ENCODE measurements at regions not wholly inside any gene's neighbourhood (a gene's known extent, or its start where the extent isn't known, plus 50 kb on each side); places are given as distances from the start of the nearest gene placed in this dataset.

DNA sequence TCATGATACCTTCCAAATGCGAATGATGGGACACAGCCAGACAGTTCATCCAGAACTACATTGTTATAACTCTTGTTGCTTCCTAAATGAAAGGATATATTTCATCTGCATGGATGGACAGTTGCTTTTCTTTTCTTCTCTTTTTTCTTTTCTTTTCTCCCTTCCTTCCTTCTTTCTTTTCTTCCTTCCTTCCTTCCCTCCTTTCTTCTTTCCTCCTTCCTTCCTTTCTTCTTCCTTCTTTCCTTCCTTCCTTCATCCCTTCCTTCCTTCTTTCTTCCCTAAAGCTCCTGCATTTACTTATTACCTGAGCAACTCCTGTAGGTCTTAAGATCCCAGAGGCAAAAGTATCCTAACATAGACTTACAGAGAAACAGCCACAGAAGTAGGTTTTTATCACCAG, 221.6 kb downstream of the DUSP10 start:
- Histone ChIP-seq H3K9me3 (ENCODE audit: control insufficient read depth in 2 of 3, insufficient read depth in 1 of 3, low read length in 3 of 3) (no peaks in the 10 kb centered on the region), H3K27ac (ENCODE audit: low read depth in 2 of 2, low read length in 2 of 2) (no peak overlapping the region), H3K36me3 (ENCODE audit: control insufficient read depth in 2 of 3, insufficient read depth in 3 of 3, low read length in 3 of 3) (no peaks in the 10 kb centered on the region), H3K9ac (ENCODE audit: low read length in 3 of 3) (no peak overlapping the region), H3K27me3 (ENCODE audit: control insufficient read depth, insufficient read depth, low read length) (no peaks in the 10 kb centered on the region), H3K4me3 (ENCODE audit: low read length in 3 of 3) (no peak overlapping the region), H3K4me1 (ENCODE audit: control insufficient read depth in 2 of 3, insufficient read depth in 2 of 3, low read depth in 1 of 3, low read length in 3 of 3) (no peaks in the 10 kb centered on the region)
- no peak for FAIRE-seq
- DNase-seq: no peak
- TF ChIP-seq, protein P1, sequence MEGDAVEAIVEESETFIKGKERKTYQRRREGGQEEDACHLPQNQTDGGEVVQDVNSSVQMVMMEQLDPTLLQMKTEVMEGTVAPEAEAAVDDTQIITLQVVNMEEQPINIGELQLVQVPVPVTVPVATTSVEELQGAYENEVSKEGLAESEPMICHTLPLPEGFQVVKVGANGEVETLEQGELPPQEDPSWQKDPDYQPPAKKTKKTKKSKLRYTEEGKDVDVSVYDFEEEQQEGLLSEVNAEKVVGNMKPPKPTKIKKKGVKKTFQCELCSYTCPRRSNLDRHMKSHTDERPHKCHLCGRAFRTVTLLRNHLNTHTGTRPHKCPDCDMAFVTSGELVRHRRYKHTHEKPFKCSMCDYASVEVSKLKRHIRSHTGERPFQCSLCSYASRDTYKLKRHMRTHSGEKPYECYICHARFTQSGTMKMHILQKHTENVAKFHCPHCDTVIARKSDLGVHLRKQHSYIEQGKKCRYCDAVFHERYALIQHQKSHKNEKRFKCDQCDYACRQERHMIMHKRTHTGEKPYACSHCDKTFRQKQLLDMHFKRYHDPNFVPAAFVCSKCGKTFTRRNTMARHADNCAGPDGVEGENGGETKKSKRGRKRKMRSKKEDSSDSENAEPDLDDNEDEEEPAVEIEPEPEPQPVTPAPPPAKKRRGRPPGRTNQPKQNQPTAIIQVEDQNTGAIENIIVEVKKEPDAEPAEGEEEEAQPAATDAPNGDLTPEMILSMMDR (IDR thresholded peaks at IDR 0.05; ENCODE audit: borderline replicate concordance, extremely low read depth, insufficient read depth): no peak
- intact Hi-C loops (cut with DNase I): no loop called here

DNA sequence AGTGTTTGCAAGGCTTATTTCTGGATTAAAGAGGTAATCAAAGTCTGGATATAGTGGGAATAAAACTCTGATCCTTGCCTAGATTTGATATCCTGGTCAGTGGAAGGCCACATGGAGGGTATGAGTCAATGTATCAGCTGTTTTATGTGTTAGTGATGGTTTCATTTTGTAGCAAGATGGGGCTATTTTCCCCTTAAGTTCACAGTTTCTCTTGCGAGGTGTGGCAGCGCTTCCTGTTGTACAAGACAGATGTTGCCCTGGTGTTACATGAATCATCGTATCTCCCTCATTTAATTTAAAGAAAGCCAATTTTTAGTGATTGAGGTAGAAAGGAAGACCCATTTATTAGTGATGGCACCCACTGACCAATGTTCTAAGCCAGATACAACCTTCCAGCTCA, 220.2 kb downstream of the DUSP10 start:
- TF ChIP-seq, protein P1 (IDR thresholded peaks at IDR 0.05; ENCODE audit: borderline replicate concordance, extremely low read depth, insufficient read depth): no peak
- DNase-seq (no peak), FAIRE-seq (no peak)
- Histone ChIP-seq H3K36me3 (ENCODE audit: control insufficient read depth in 2 of 3, insufficient read depth in 3 of 3, low read length in 3 of 3) (no peaks in the 10 kb centered on the region), H3K4me1 (ENCODE audit: control insufficient read depth in 2 of 3, insufficient read depth in 2 of 3, low read depth in 1 of 3, low read length in 3 of 3) (no peaks in the 10 kb centered on the region), H3K9ac (ENCODE audit: low read length in 3 of 3) (no peak overlapping the region), H3K27ac (ENCODE audit: low read depth in 2 of 2, low read length in 2 of 2) (no peak overlapping the region), H3K27me3 (ENCODE audit: control insufficient read depth, insufficient read depth, low read length) (no peaks in the 10 kb centered on the region), H3K9me3 (ENCODE audit: control insufficient read depth in 2 of 3, insufficient read depth in 1 of 3, low read length in 3 of 3) (no peaks in the 10 kb centered on the region), H3K4me3 (ENCODE audit: low read length in 3 of 3) (no peak overlapping the region)
- intact Hi-C loops (cut with DNase I): no loop called here

DNA sequence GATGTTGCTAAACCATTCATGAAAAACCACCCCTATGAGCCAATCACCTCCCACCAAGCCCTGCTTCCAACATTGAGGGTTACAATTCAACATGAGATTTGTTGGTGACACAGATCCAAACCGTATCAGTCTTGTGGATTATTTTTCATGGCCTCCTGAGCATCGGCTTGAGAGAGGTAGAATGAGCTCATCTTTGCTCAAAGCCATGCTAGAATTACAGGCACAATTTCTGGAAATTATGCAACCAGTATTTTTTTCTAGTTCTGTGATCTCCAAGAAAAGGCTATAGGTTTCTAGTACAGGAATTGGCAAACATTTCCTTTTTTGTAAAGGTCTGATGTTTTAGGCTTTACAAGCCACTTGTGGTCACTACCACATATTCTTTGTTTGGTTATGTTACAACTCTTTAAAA, 219.4 kb downstream of the DUSP10 start:
- Histone ChIP-seq H3K27me3 (ENCODE audit: control insufficient read depth, insufficient read depth, low read length) (no peaks in the 10 kb centered on the region), H3K4me3 (ENCODE audit: low read length in 3 of 3) (no peak overlapping the region)

DNA sequence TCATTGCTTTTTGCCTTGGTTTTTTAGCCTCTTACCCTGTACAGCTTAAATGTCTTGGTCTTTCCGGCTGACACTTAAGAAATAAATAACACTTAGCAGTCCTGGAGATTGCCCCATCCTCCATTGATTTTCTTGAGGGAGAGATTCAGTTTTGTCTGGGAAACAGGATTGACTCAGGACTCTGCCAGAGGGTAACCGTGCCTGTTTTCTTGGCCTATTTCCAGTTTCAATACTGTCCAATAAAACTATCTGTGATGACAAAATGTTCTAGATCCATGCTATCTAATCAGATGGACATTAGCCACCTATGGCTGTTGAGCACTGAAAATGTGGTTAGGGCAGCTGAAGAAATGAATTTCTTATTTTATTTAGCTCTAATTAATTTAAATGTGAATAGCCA, 216.1 kb downstream of the DUSP10 start:
- Histone ChIP-seq H3K27me3 (ENCODE audit: control insufficient read depth, insufficient read depth, low read length) (no peaks in the 10 kb centered on the region), H3K9me3 (ENCODE audit: control insufficient read depth in 2 of 3, insufficient read depth in 1 of 3, low read length in 3 of 3) (no peaks in the 10 kb centered on the region), H3K36me3 (ENCODE audit: control insufficient read depth in 2 of 3, insufficient read depth in 3 of 3, low read length in 3 of 3) (no peaks in the 10 kb centered on the region), H3K4me1 (ENCODE audit: control insufficient read depth in 2 of 3, insufficient read depth in 2 of 3, low read depth in 1 of 3, low read length in 3 of 3) (no peaks in the 10 kb centered on the region), H3K4me3 (ENCODE audit: low read length in 3 of 3) (no peak overlapping the region), H3K9ac (ENCODE audit: low read length in 3 of 3) (no peak overlapping the region), H3K27ac (ENCODE audit: low read depth in 2 of 2, low read length in 2 of 2) (no peak overlapping the region)
- TF ChIP-seq, protein P1 (IDR thresholded peaks at IDR 0.05; ENCODE audit: borderline replicate concordance, extremely low read depth, insufficient read depth): no peak
- no peak for FAIRE-seq
- intact Hi-C loops (cut with DNase I): no loop called here
- no peak for DNase-seq

More for the DNA sequence above, 219.4 kb downstream of the DUSP10 start:
- Histone ChIP-seq H3K9me3 (ENCODE audit: control insufficient read depth in 2 of 3, insufficient read depth in 1 of 3, low read length in 3 of 3) (no peaks in the 10 kb centered on the region), H3K4me1 (ENCODE audit: control insufficient read depth in 2 of 3, insufficient read depth in 2 of 3, low read depth in 1 of 3, low read length in 3 of 3) (no peaks in the 10 kb centered on the region), H3K27ac (ENCODE audit: low read depth in 2 of 2, low read length in 2 of 2) (no peak overlapping the region), H3K36me3 (ENCODE audit: control insufficient read depth in 2 of 3, insufficient read depth in 3 of 3, low read length in 3 of 3) (no peaks in the 10 kb centered on the region), H3K9ac (ENCODE audit: low read length in 3 of 3) (no peak overlapping the region)
- DNase-seq: no peak
- TF ChIP-seq, protein P1 (IDR thresholded peaks at IDR 0.05; ENCODE audit: borderline replicate concordance, extremely low read depth, insufficient read depth): no peak
- FAIRE-seq: no peak
- intact Hi-C loops (cut with DNase I): no loop called here
